Nephron (organoid): ENCODE measurements at regions not wholly inside any gene's neighbourhood (a gene's known extent, or its start where the extent isn't known, plus 50 kb on each side); places are given as distances from the start of the nearest gene placed in this dataset.

ENCODE experiments used
- H3K27ac Mint-ChIP-seq, 3 experiments: 2 replicates each; pipeline ENCODE4 v1.8.0; 2020; ENCODE audit warnings: mixed read lengths in 3 of 3, mild to moderate bottlenecking in 2 of 3, moderate library complexity in 1 of 3
- H3K27me3 Mint-ChIP-seq: 2 replicates; pipeline ENCODE4 v1.8.0; 2021; ENCODE audit warnings: low read depth, mild to moderate bottlenecking, moderate library complexity, mixed read lengths
- H3K36me3 Mint-ChIP-seq: 2 replicates; pipeline ENCODE4 v1.8.0; 2020; ENCODE audit warnings: low read depth, mixed read lengths
- H3K4me1 Mint-ChIP-seq: 2 replicates; pipeline ENCODE4 v1.8.0; 2020; ENCODE audit warnings: mixed read lengths
- H3K4me3 Mint-ChIP-seq, 3 experiments: 2 replicates each; pipeline ENCODE4 v1.8.0; 2020; ENCODE audit warnings: mild to moderate bottlenecking in 3 of 3, mixed read lengths in 3 of 3, moderate library complexity in 2 of 3
- H3K9me3 Mint-ChIP-seq: 2 replicates; pipeline ENCODE4 v1.8.0; 2020; ENCODE audit warnings: mixed read lengths
- TF ChIP-seq, protein P1 (sequence below), 3 experiments: fragments of 200-600 bp; sonication (generic); IDR thresholded peaks; one replicate each; pipeline ENCODE4 v1.5.0; 2021; ENCODE audit warnings: antibody characterized with exemption in 3 of 3; ENCODE audit not compliant: unreplicated experiment in 3 of 3

GRCh38 chr15:93214106-93214505, 125.1 kb upstream of the RGMA start:
- Mint-ChIP-seq H3K9me3 (no peaks in the 10 kb centered on the region), H3K4me3 (no peak overlapping the region), H3K4me1 (no peaks in the 10 kb centered on the region), H3K27me3 (peaks cover 4% of the 10 kb centered on the region), H3K36me3 (no peaks in the 10 kb centered on the region), H3K27ac (no peak overlapping the region)
- TF ChIP-seq, protein P1, sequence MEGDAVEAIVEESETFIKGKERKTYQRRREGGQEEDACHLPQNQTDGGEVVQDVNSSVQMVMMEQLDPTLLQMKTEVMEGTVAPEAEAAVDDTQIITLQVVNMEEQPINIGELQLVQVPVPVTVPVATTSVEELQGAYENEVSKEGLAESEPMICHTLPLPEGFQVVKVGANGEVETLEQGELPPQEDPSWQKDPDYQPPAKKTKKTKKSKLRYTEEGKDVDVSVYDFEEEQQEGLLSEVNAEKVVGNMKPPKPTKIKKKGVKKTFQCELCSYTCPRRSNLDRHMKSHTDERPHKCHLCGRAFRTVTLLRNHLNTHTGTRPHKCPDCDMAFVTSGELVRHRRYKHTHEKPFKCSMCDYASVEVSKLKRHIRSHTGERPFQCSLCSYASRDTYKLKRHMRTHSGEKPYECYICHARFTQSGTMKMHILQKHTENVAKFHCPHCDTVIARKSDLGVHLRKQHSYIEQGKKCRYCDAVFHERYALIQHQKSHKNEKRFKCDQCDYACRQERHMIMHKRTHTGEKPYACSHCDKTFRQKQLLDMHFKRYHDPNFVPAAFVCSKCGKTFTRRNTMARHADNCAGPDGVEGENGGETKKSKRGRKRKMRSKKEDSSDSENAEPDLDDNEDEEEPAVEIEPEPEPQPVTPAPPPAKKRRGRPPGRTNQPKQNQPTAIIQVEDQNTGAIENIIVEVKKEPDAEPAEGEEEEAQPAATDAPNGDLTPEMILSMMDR (IDR thresholded peaks at IDR 0.05; ENCODE audit: unreplicated experiment in 3 of 3), result no peak

DNA sequence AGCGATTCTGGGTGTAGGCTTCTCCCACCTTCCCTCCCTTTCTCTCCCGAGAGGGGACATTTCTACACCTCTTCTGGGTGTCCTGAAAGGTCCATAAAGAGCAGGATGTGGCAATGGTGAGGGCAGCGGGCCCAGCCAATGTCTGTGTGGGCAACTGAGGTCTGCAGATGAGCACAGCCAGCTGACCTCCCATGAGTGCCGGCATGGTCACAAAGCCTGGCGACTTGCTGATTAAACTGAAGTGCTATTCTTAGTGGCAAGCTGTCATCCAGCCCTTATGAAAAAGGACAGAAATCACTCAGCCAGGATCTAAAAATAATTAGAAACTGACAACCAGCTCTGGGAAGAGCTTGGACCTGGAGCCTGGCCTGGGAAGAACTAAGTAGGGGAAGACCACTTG, 124.3 kb upstream of the RGMA start:
- Mint-ChIP-seq H3K27ac (no peak overlapping the region), H3K27me3 (peaks cover 4% of the 10 kb centered on the region), H3K9me3 (no peaks in the 10 kb centered on the region), H3K4me3 (no peak overlapping the region), H3K36me3 (no peaks in the 10 kb centered on the region), H3K4me1 (no peaks in the 10 kb centered on the region)
- TF ChIP-seq, protein P1 (IDR thresholded peaks at IDR 0.05; ENCODE audit: unreplicated experiment in 3 of 3), result no peak

DNA sequence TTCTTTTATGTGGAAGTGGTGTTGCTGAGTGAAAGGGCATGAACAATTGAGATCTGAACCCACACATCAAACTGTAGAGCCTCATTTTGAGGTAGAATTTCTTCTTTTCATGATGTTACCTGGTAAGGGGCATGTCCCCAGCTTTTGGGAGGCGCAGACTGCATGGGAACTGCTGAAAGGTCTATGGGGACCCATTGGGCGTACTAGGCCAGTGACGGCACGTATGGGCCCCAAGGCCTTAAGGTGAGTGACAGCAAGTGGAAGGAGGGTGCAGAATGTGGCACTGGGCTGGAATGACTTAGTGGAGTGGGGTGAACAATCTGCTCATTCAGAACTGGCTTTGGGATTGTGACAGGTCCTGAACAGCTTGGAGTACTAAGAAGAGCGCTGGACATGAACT, 123.6 kb upstream of the RGMA start:
- H3K27ac Mint-ChIP-seq, result no peak overlapping the region
- H3K9me3 Mint-ChIP-seq, result no peaks in the 10 kb centered on the region
- TF ChIP-seq, protein P1 (IDR thresholded peaks at IDR 0.05; ENCODE audit: unreplicated experiment in 3 of 3), result no peak
- H3K27me3 Mint-ChIP-seq, result peaks cover 4% of the 10 kb centered on the region
- H3K36me3 Mint-ChIP-seq, result no peaks in the 10 kb centered on the region
- no peaks in the 10 kb centered on the region for H3K4me1 Mint-ChIP-seq
- no peak overlapping the region for H3K4me3 Mint-ChIP-seq

DNA sequence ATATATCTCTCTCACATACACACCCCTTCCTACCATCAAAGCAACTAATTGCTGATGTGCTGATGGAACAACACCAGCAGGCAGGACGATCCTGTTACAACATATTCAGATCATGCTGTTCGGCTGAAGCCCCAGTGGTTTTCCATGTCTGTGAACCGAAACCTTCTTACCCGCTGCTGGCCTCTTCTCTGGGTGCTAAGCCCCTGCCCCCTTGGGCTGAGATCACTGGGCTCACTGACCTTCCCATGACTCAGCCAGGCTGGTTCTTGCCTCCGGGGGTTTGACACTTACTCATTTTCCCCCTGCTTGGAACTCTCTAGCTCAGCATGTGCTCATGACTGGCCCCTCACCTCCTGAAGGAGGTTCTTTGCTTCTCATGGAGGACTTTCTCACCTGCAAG, 122.0 kb upstream of the RGMA start:
- Mint-ChIP-seq H3K27me3 (no peaks in the 10 kb centered on the region), H3K36me3 (no peaks in the 10 kb centered on the region), H3K4me3 (no peak overlapping the region), H3K4me1 (no peaks in the 10 kb centered on the region), H3K27ac (no peak overlapping the region), H3K9me3 (no peaks in the 10 kb centered on the region)
- TF ChIP-seq, protein P1 (IDR thresholded peaks at IDR 0.05; ENCODE audit: unreplicated experiment in 3 of 3), result no peak

- no peak overlapping the region for H3K4me3 Mint-ChIP-seq
- H3K4me1 Mint-ChIP-seq, result no peaks in the 10 kb centered on the region
- peaks cover 3% of the 10 kb centered on the region for H3K9me3 Mint-ChIP-seq
Observed at GRCh38 chr15:93209690-93210445, 120.9 kb upstream of the RGMA start.

More at GRCh38 chr15:93209690-93210445, 120.9 kb upstream of the RGMA start:
- TF ChIP-seq, protein P1 (IDR thresholded peaks at IDR 0.05; ENCODE audit: unreplicated experiment in 3 of 3), result no peak
- H3K27me3 Mint-ChIP-seq, result no peaks in the 10 kb centered on the region
- no peak overlapping the region for H3K27ac Mint-ChIP-seq
- H3K36me3 Mint-ChIP-seq, result no peaks in the 10 kb centered on the region
